ENCODE measurements at regions not wholly inside any gene's neighbourhood (a gene's known extent, or its start where the extent isn't known, plus 50 kb on each side); places are given as distances from the start of the nearest gene placed in this dataset.
"Not testable (repeated sequence)": the region's sequence is repeated elsewhere in the genome, so short reads cannot be mapped to it uniquely, and the experiment has no call there.

GRCh38 chr21:25490742-25491141 is 116.5 kb downstream of the MRPL39 start:
- DNase-seq (ENCODE audit: insufficient read length, low spot score), result no peak
- no peak for FAIRE-seq

- FAIRE-seq (no peak), DNase-seq (ENCODE audit: insufficient read length, low spot score) (no peak)
Measured at GRCh38 chr21:25489673-25490072, 117.6 kb downstream of the MRPL39 start.

GRCh38 chr21:25487046-25487594 is 120.2 kb downstream of the MRPL39 start:
- DNase-seq (ENCODE audit: insufficient read length, low spot score), result no peak
- FAIRE-seq, result peak; percentile 75

GRCh38 chr21:25485914-25486313 is 121.4 kb downstream of the MRPL39 start:
- peak; percentile 93 for FAIRE-seq
- no peak for DNase-seq (ENCODE audit: insufficient read length, low spot score)

GRCh38 chr21:25467896-25468295 is 139.4 kb downstream of the MRPL39 start:
- DNase-seq (ENCODE audit: insufficient read length, low spot score) (no peak), FAIRE-seq (peak; percentile 53)

GRCh38 chr21:25467071-25467470 is 140.2 kb downstream of the MRPL39 start:
- not testable (repeated sequence) for DNase-seq (ENCODE audit: insufficient read length, low spot score); FAIRE-seq

- FAIRE-seq (no peak), DNase-seq (ENCODE audit: insufficient read length, low spot score) (no peak)
Measured at GRCh38 chr21:25466470-25466869, 140.8 kb downstream of the MRPL39 start.

- FAIRE-seq, result peak; percentile 94
- no peak for DNase-seq (ENCODE audit: insufficient read length, low spot score)
Measured at GRCh38 chr21:25465263-25465662, 142.0 kb downstream of the MRPL39 start.

GRCh38 chr21:25464275-25464674 is 143.0 kb downstream of the MRPL39 start:
- FAIRE-seq (no peak), DNase-seq (ENCODE audit: insufficient read length, low spot score) (no peak)

- DNase-seq (ENCODE audit: insufficient read length, low spot score) (no peak), FAIRE-seq (peak; percentile 99)
Measured at GRCh38 chr21:25462517-25462971, 144.7 kb downstream of the MRPL39 start.

- FAIRE-seq, result peak; percentile 61
- no peak for DNase-seq (ENCODE audit: insufficient read length, low spot score)
Measured at GRCh38 chr21:25461725-25462124, 145.6 kb downstream of the MRPL39 start.

- DNase-seq (ENCODE audit: insufficient read length, low spot score) (no peak), FAIRE-seq (peak; percentile 77)
Measured at GRCh38 chr21:25459993-25460392, 147.3 kb downstream of the MRPL39 start.

GRCh38 chr21:25459365-25459764 is 147.9 kb downstream of the MRPL39 start:
- no peak for DNase-seq (ENCODE audit: insufficient read length, low spot score)
- peak; percentile 92 for FAIRE-seq

GRCh38 chr21:25458484-25458883 is 148.8 kb downstream of the MRPL39 start:
- DNase-seq (ENCODE audit: insufficient read length, low spot score) (no peak), FAIRE-seq (peak; percentile 86)

- no peak for DNase-seq (ENCODE audit: insufficient read length, low spot score)
- peak; percentile 23 for FAIRE-seq
Measured at GRCh38 chr21:25457946-25458345, 149.3 kb downstream of the MRPL39 start.

GRCh38 chr21:25457411-25457810 is 149.9 kb downstream of the MRPL39 start:
- DNase-seq (ENCODE audit: insufficient read length, low spot score) (no peak), FAIRE-seq (peak; percentile 97)

GRCh38 chr21:25456672-25457071 is 150.6 kb downstream of the MRPL39 start:
- FAIRE-seq, result no peak
- DNase-seq (ENCODE audit: insufficient read length, low spot score), result no peak

GRCh38 chr21:25453524-25453923 is 153.8 kb downstream of the MRPL39 start:
- DNase-seq (ENCODE audit: insufficient read length, low spot score), result no peak
- peak; percentile 33 for FAIRE-seq

GRCh38 chr21:25449950-25450349 is 157.3 kb downstream of the MRPL39 start:
- FAIRE-seq, result no peak

GRCh38 chr21:25441835-25442234 is 165.4 kb downstream of the MRPL39 start:
- no peak for FAIRE-seq

More at GRCh38 chr21:25449950-25450349, 157.3 kb downstream of the MRPL39 start:
- no peak for DNase-seq (ENCODE audit: insufficient read length, low spot score)

GRCh38 chr21:25437465-25437864 is 169.8 kb downstream of the MRPL39 start:
- FAIRE-seq; DNase-seq (ENCODE audit: insufficient read length, low spot score): not testable (repeated sequence)

More at GRCh38 chr21:25441835-25442234, 165.4 kb downstream of the MRPL39 start:
- DNase-seq (ENCODE audit: insufficient read length, low spot score), result no peak

GRCh38 chr21:25428537-25428936 is 178.7 kb downstream of the MRPL39 start:
- DNase-seq (ENCODE audit: insufficient read length, low spot score) (no peak), FAIRE-seq (no peak)

GRCh38 chr21:25427828-25428227 is 179.5 kb downstream of the MRPL39 start:
- no peak for DNase-seq (ENCODE audit: insufficient read length, low spot score)
- FAIRE-seq, result peak; percentile 93

Measured in GM19239 (cell line).